CD8-positive, alpha-beta memory T cell (primary cell): ENCODE measurements at regions not wholly inside any gene's neighbourhood (a gene's known extent, or its start where the extent isn't known, plus 50 kb on each side); places are given as distances from the start of the nearest gene placed in this dataset.

ENCODE experiments used
- CTCF ChIA-PET: fragments of 350-600 bp; sonication (Branson Sonifier 250); formaldehyde crosslinking; loops from one replicate; lab custom pipeline; 2021; ENCODE audit warnings: antibody characterized with exemption; lab: Charles Lee
- POLR2A ChIA-PET: fragments of 350-600 bp; sonication (Branson Sonifier 250); formaldehyde crosslinking; loops from one replicate; lab custom pipeline; 2021; ENCODE audit warnings: antibody characterized with exemption; lab: Charles Lee
- DNase-seq, 5 donors: peaks; one replicate each; pipeline versions ENCODE4 v3.0.0 to v3.0.0-alpha.2; 2020 to 2022; ENCODE audit warnings: mixed read lengths in 1 of 5
- H3K27ac ChIP-seq: one replicate; pipeline ENCODE4 v1.7.0; 2013; ENCODE audit warnings: low read depth, mild to moderate bottlenecking, low read length, moderate library complexity
- H3K27me3 ChIP-seq: 2 replicates; pipeline ENCODE4 v1.7.0; 2013; ENCODE audit warnings: low read length, mild to moderate bottlenecking; ENCODE audit not compliant: insufficient read depth, poor library complexity, severe bottlenecking
- H3K36me3 ChIP-seq: 2 replicates; pipeline ENCODE4 v1.7.0; 2013; ENCODE audit warnings: mild to moderate bottlenecking, low read length, moderate library complexity; ENCODE audit not compliant: insufficient read depth
- H3K4me1 ChIP-seq: 2 replicates; pipeline ENCODE4 v1.7.0; 2013; ENCODE audit warnings: mild to moderate bottlenecking, low read length, moderate library complexity; ENCODE audit not compliant: insufficient read depth
- H3K4me3 ChIP-seq: 2 replicates; pipeline ENCODE4 v1.7.0; 2013; ENCODE audit warnings: mild to moderate bottlenecking, low read length
- H3K9me3 ChIP-seq: 2 replicates; pipeline ENCODE4 v1.7.0; 2013; ENCODE audit warnings: mild to moderate bottlenecking, low read length
- H3K27ac Mint-ChIP-seq, 8 donors: one replicate each; pipeline ENCODE4 v1.8.0; 2020 to 2021; ENCODE audit warnings: mixed read lengths in 8 of 8, mild to moderate bottlenecking in 6 of 8, inconsistent platforms in 3 of 8, moderate library complexity in 3 of 8
- H3K27me3 Mint-ChIP-seq, 2 donors: one replicate each; pipeline ENCODE4 v1.8.0; 2020 to 2021; ENCODE audit warnings: mixed read lengths in 2 of 2, mild to moderate bottlenecking in 1 of 2, moderate library complexity in 1 of 2
- H3K36me3 Mint-ChIP-seq, 3 donors: one replicate each; pipeline ENCODE4 v1.8.0; 2020 to 2021; ENCODE audit warnings: mixed read lengths in 3 of 3, inconsistent platforms in 1 of 3, mild to moderate bottlenecking in 1 of 3
- H3K4me1 Mint-ChIP-seq, 3 donors: one replicate each; pipeline ENCODE4 v1.8.0; 2020 to 2021; ENCODE audit warnings: mixed read lengths in 3 of 3, inconsistent platforms in 1 of 3, mild to moderate bottlenecking in 1 of 3
- H3K4me3 Mint-ChIP-seq, 7 donors: one replicate each; pipeline ENCODE4 v1.8.0; 2020 to 2021; ENCODE audit warnings: mixed read lengths in 7 of 7, mild to moderate bottlenecking in 6 of 7, moderate library complexity in 4 of 7, inconsistent platforms in 2 of 7
- H3K9me3 Mint-ChIP-seq, 5 donors: one replicate each; pipeline ENCODE4 v1.8.0; 2020 to 2022; ENCODE audit warnings: mixed read lengths in 5 of 5, mild to moderate bottlenecking in 3 of 5, moderate library complexity in 2 of 5, inconsistent platforms in 1 of 5

- Histone ChIP-seq H3K4me1 (no peaks in the 10 kb centered on the region), H3K27me3 (no peaks in the 10 kb centered on the region), H3K4me3 (no peak overlapping the region), H3K27ac (no peak overlapping the region), H3K36me3 (no peaks in the 10 kb centered on the region), H3K9me3 (no peaks in the 10 kb centered on the region)
- ChIA-PET POLR2A (no interaction called here), CTCF (no interaction called here)
- Mint-ChIP-seq H3K4me1 (peaks cover 0 to 4% (median 0%) of the 10 kb centered on the region in 3 donors), H3K9me3 (no peaks in the 10 kb centered on the region), H3K36me3 (peaks cover 0 to 8% (median 0%) of the 10 kb centered on the region in 3 donors), H3K27me3 (peaks cover 2 to 6% of the 10 kb centered on the region in 2 donors), H3K27ac (no peak overlapping the region), H3K4me3 (no peak overlapping the region)
- no peak for DNase-seq
Measured at GRCh38 chr4:152232271-152232670, 303.6 kb downstream of the FBXW7 start.

- H3K4me1 Mint-ChIP-seq = no peaks in the 10 kb centered on the region
- H3K9me3 Mint-ChIP-seq = no peaks in the 10 kb centered on the region
- Histone ChIP-seq H3K9me3 (no peaks in the 10 kb centered on the region), H3K4me1 (no peaks in the 10 kb centered on the region), H3K36me3 (no peaks in the 10 kb centered on the region), H3K27ac (no peak overlapping the region), H3K4me3 (no peak overlapping the region), H3K27me3 (no peaks in the 10 kb centered on the region)
- DNase-seq = no peak
- POLR2A ChIA-PET = interaction anchor here (0.5 kb wide), 1 partner anchor 110 kb away, joined by 5 read pairs; no protein-coding TSS in a partner anchor
- peaks cover 0 to 9% (median 0%) of the 10 kb centered on the region in 3 donors for H3K36me3 Mint-ChIP-seq
- no peak overlapping the region for H3K27ac Mint-ChIP-seq
- CTCF ChIA-PET = no interaction called here
- H3K4me3 Mint-ChIP-seq = no peak overlapping the region
- peaks cover 2 to 6% of the 10 kb centered on the region in 2 donors for H3K27me3 Mint-ChIP-seq
Measured at GRCh38 chr4:152229782-152230289, 306.1 kb downstream of the FBXW7 start.

GRCh38 chr4:152225680-152226079, 310.2 kb downstream of the FBXW7 start:
- Histone ChIP-seq H3K9me3 (no peaks in the 10 kb centered on the region), H3K4me3 (no peak overlapping the region), H3K4me1 (peaks cover 4% of the 10 kb centered on the region), H3K27ac (no peak overlapping the region), H3K36me3 (no peaks in the 10 kb centered on the region), H3K27me3 (no peaks in the 10 kb centered on the region)
- ChIA-PET CTCF (interaction anchor here (1.9 kb wide), 1 partner anchor 30 kb away, joined by 5 read pairs; no protein-coding TSS in a partner anchor), POLR2A (no interaction called here)
- no peak overlapping the region for H3K4me3 Mint-ChIP-seq
- H3K36me3 Mint-ChIP-seq = peaks cover 0 to 9% (median 0%) of the 10 kb centered on the region in 3 donors
- DNase-seq = no peak
- H3K27ac Mint-ChIP-seq = no peak overlapping the region
- H3K27me3 Mint-ChIP-seq = peaks cover 2 to 6% of the 10 kb centered on the region in 2 donors
- H3K9me3 Mint-ChIP-seq = no peaks in the 10 kb centered on the region
- no peaks in the 10 kb centered on the region for H3K4me1 Mint-ChIP-seq

GRCh38 chr4:152224721-152225420, 311.0 kb downstream of the FBXW7 start:
- H3K4me3 Mint-ChIP-seq = no peak overlapping the region
- Histone ChIP-seq H3K9me3 (no peaks in the 10 kb centered on the region), H3K4me1 (peaks cover 4% of the 10 kb centered on the region), H3K27ac (no peak overlapping the region), H3K4me3 (no peak overlapping the region), H3K36me3 (no peaks in the 10 kb centered on the region), H3K27me3 (no peaks in the 10 kb centered on the region)
- CTCF ChIA-PET = interaction anchor here (1.9 kb wide), 1 partner anchor 30 kb away, joined by 5 read pairs; no protein-coding TSS in a partner anchor
- H3K27ac Mint-ChIP-seq = peak overlapping the region in 1 of 8 donors; percentile 38
- peaks cover 0 to 9% (median 0%) of the 10 kb centered on the region in 3 donors for H3K36me3 Mint-ChIP-seq
- POLR2A ChIA-PET = interaction anchor here (0.6 kb wide), 2 partner anchors 124 to 794 kb away, joined by 4 read pairs; no protein-coding TSS in a partner anchor
- no peak for DNase-seq
- H3K4me1 Mint-ChIP-seq = no peaks in the 10 kb centered on the region
- no peaks in the 10 kb centered on the region for H3K9me3 Mint-ChIP-seq
- peaks cover 2 to 6% of the 10 kb centered on the region in 2 donors for H3K27me3 Mint-ChIP-seq

GRCh38 chr4:152224223-152224622, 311.7 kb downstream of the FBXW7 start:
- POLR2A ChIA-PET = interaction anchor here (0.6 kb wide), 2 partner anchors 125 to 794 kb away, joined by 4 read pairs; no protein-coding TSS in a partner anchor
- Histone ChIP-seq H3K27ac (no peak overlapping the region), H3K9me3 (no peaks in the 10 kb centered on the region), H3K27me3 (no peaks in the 10 kb centered on the region), H3K4me1 (peaks cover 4% of the 10 kb centered on the region), H3K4me3 (no peak overlapping the region), H3K36me3 (no peaks in the 10 kb centered on the region)
- Mint-ChIP-seq H3K36me3 (peaks cover 0 to 9% (median 0%) of the 10 kb centered on the region in 3 donors), H3K4me1 (no peaks in the 10 kb centered on the region), H3K27me3 (peaks cover 0 to 6% of the 10 kb centered on the region in 2 donors), H3K4me3 (no peak overlapping the region), H3K27ac (no peak overlapping the region), H3K9me3 (no peaks in the 10 kb centered on the region)
- DNase-seq = no peak
- CTCF ChIA-PET = interaction anchor here (1.9 kb wide), 1 partner anchor 31 kb away, joined by 5 read pairs; no protein-coding TSS in a partner anchor

- H3K27ac ChIP-seq = no peak overlapping the region
- H3K9me3 ChIP-seq = no peaks in the 10 kb centered on the region
- Mint-ChIP-seq H3K27me3 (peaks cover 0 to 6% of the 10 kb centered on the region in 2 donors), H3K27ac (peak overlapping the region in 1 of 8 donors; percentile 86), H3K36me3 (peaks cover 0 to 9% (median 0%) of the 10 kb centered on the region in 3 donors), H3K9me3 (no peaks in the 10 kb centered on the region), H3K4me1 (peaks cover 0 to 6% (median 3%) of the 10 kb centered on the region in 3 donors), H3K4me3 (no peak overlapping the region)
- H3K4me1 ChIP-seq = peaks cover 4% of the 10 kb centered on the region
- no peak overlapping the region for H3K4me3 ChIP-seq
- no peak for DNase-seq
- H3K36me3 ChIP-seq = no peaks in the 10 kb centered on the region
- CTCF ChIA-PET = no interaction called here
- no peaks in the 10 kb centered on the region for H3K27me3 ChIP-seq
- POLR2A ChIA-PET = interaction anchor here (1.4 kb wide), 1 partner anchor 32 kb away, joined by 3 read pairs; no protein-coding TSS in a partner anchor
Measured at GRCh38 chr4:152223600-152223999, 312.3 kb downstream of the FBXW7 start.

- Histone ChIP-seq H3K4me1 (peaks cover 4% of the 10 kb centered on the region), H3K36me3 (no peaks in the 10 kb centered on the region), H3K4me3 (no peak overlapping the region), H3K9me3 (no peaks in the 10 kb centered on the region), H3K27ac (no peak overlapping the region), H3K27me3 (no peaks in the 10 kb centered on the region)
- ChIA-PET POLR2A (interaction anchor here (1.4 kb wide), 1 partner anchor 34 kb away, joined by 3 read pairs; no protein-coding TSS in a partner anchor), CTCF (no interaction called here)
- peaks cover 0 to 7% (median 3%) of the 10 kb centered on the region in 3 donors for H3K4me1 Mint-ChIP-seq
- peaks cover 0 to under 1% (median 0%) of the 10 kb centered on the region in 3 donors for H3K36me3 Mint-ChIP-seq
- peak overlapping the region in 1 of 8 donors; percentile 18 for H3K27ac Mint-ChIP-seq
- no peak for DNase-seq
- no peaks in the 10 kb centered on the region for H3K9me3 Mint-ChIP-seq
- no peaks in the 10 kb centered on the region for H3K27me3 Mint-ChIP-seq
- H3K4me3 Mint-ChIP-seq = no peak overlapping the region
Measured at GRCh38 chr4:152221816-152222516, 313.9 kb downstream of the FBXW7 start.
